Mucosa of rectum (tissue), 2 donors: ENCODE measurements at regions not wholly inside any gene's neighbourhood (a gene's known extent, or its start where the extent isn't known, plus 50 kb on each side); places are given as distances from the start of the nearest gene placed in this dataset.

ENCODE experiments used
- H3K27ac ChIP-seq, 2 donors: one replicate each; pipeline ENCODE4 v1.7.0; 2013; ENCODE audit warnings: inconsistent platforms in 2 of 2, low read depth in 2 of 2, low read length in 2 of 2
- H3K27me3 ChIP-seq, 2 donors: one replicate each; pipeline ENCODE4 v1.7.0; 2013; ENCODE audit warnings: low read length in 2 of 2; ENCODE audit not compliant: control insufficient read depth in 2 of 2, insufficient read depth in 2 of 2
- H3K36me3 ChIP-seq, 2 donors: one replicate each; pipeline ENCODE4 v1.7.0; 2013; ENCODE audit warnings: low read length in 2 of 2; ENCODE audit not compliant: control insufficient read depth in 2 of 2, insufficient read depth in 2 of 2
- H3K4me1 ChIP-seq, 2 donors: one replicate each; pipeline ENCODE4 v1.7.0; 2013; ENCODE audit warnings: low read length in 2 of 2, mild to moderate bottlenecking in 1 of 2; ENCODE audit not compliant: control insufficient read depth in 2 of 2, insufficient read depth in 2 of 2
- H3K4me3 ChIP-seq, 2 donors: one replicate each; pipeline ENCODE4 v1.7.0; 2013; ENCODE audit warnings: low read length in 2 of 2
- H3K9ac ChIP-seq, 2 donors: one replicate each; pipeline ENCODE4 v1.7.0; 2013; ENCODE audit warnings: low read length in 2 of 2, low read depth in 1 of 2, mild to moderate bottlenecking in 1 of 2
- H3K9me3 ChIP-seq, 2 donors: one replicate each; pipeline ENCODE4 v1.7.0; 2013; ENCODE audit warnings: low read length in 2 of 2; ENCODE audit not compliant: control insufficient read depth in 2 of 2
- donor health status: healthy.
- donor health status: Normal muscosa, but diverticular disease.

GRCh38 chr2:162964513-162964912 is 125.9 kb upstream of the KCNH7 start:
- H3K27ac ChIP-seq = no peak overlapping the region
- H3K4me3 ChIP-seq = no peak overlapping the region
- H3K27me3 ChIP-seq = no peaks in the 10 kb centered on the region
- no peaks in the 10 kb centered on the region for H3K4me1 ChIP-seq
- H3K9ac ChIP-seq = no peak overlapping the region
- H3K36me3 ChIP-seq = no peaks in the 10 kb centered on the region
- no peaks in the 10 kb centered on the region for H3K9me3 ChIP-seq

- Histone ChIP-seq H3K9me3 (no peaks in the 10 kb centered on the region), H3K9ac (no peak overlapping the region), H3K4me1 (no peaks in the 10 kb centered on the region), H3K27me3 (no peaks in the 10 kb centered on the region), H3K4me3 (no peak overlapping the region), H3K27ac (no peak overlapping the region), H3K36me3 (no peaks in the 10 kb centered on the region)
Measured at GRCh38 chr2:162963156-162963555, 124.6 kb upstream of the KCNH7 start.

GRCh38 chr2:162945785-162946184 is 107.2 kb upstream of the KCNH7 start:
- no peak overlapping the region for H3K4me3 ChIP-seq
- no peaks in the 10 kb centered on the region for H3K36me3 ChIP-seq
- H3K27me3 ChIP-seq = no peaks in the 10 kb centered on the region

GRCh38 chr2:162938387-162938786 is 99.8 kb upstream of the KCNH7 start:
- Histone ChIP-seq H3K36me3 (no peaks in the 10 kb centered on the region), H3K4me1 (no peaks in the 10 kb centered on the region), H3K27ac (no peak overlapping the region), H3K9ac (no peak overlapping the region), H3K27me3 (no peaks in the 10 kb centered on the region), H3K9me3 (no peaks in the 10 kb centered on the region), H3K4me3 (no peak overlapping the region)

More at GRCh38 chr2:162945785-162946184, 107.2 kb upstream of the KCNH7 start:
- Histone ChIP-seq H3K27ac (no peak overlapping the region), H3K9ac (no peak overlapping the region), H3K9me3 (peaks cover 0 to 3% of the 10 kb centered on the region in 2 donors), H3K4me1 (no peaks in the 10 kb centered on the region)

GRCh38 chr2:162934191-162934590 is 95.6 kb upstream of the KCNH7 start:
- no peaks in the 10 kb centered on the region for H3K27me3 ChIP-seq
- H3K9ac ChIP-seq = no peak overlapping the region
- H3K27ac ChIP-seq = no peak overlapping the region
- H3K36me3 ChIP-seq = no peaks in the 10 kb centered on the region
- no peaks in the 10 kb centered on the region for H3K9me3 ChIP-seq
- no peaks in the 10 kb centered on the region for H3K4me1 ChIP-seq
- no peak overlapping the region for H3K4me3 ChIP-seq

- no peak overlapping the region for H3K4me3 ChIP-seq
- no peaks in the 10 kb centered on the region for H3K36me3 ChIP-seq
- no peak overlapping the region for H3K27ac ChIP-seq
- no peaks in the 10 kb centered on the region for H3K9me3 ChIP-seq
- no peak overlapping the region for H3K9ac ChIP-seq
- no peaks in the 10 kb centered on the region for H3K4me1 ChIP-seq
- no peaks in the 10 kb centered on the region for H3K27me3 ChIP-seq
Measured at GRCh38 chr2:162932416-162932815, 93.8 kb upstream of the KCNH7 start.

- Histone ChIP-seq H3K4me3 (no peak overlapping the region), H3K9me3 (no peaks in the 10 kb centered on the region), H3K27me3 (no peaks in the 10 kb centered on the region), H3K27ac (no peak overlapping the region), H3K36me3 (no peaks in the 10 kb centered on the region), H3K4me1 (no peaks in the 10 kb centered on the region), H3K9ac (no peak overlapping the region)
Measured at GRCh38 chr2:162929571-162929970, 91.0 kb upstream of the KCNH7 start.

GRCh38 chr2:162928356-162928755 is 89.8 kb upstream of the KCNH7 start:
- H3K9ac ChIP-seq = no peak overlapping the region
- H3K4me1 ChIP-seq = no peaks in the 10 kb centered on the region
- no peaks in the 10 kb centered on the region for H3K36me3 ChIP-seq
- no peaks in the 10 kb centered on the region for H3K9me3 ChIP-seq
- H3K4me3 ChIP-seq = no peak overlapping the region
- H3K27ac ChIP-seq = no peak overlapping the region
- H3K27me3 ChIP-seq = no peaks in the 10 kb centered on the region

GRCh38 chr2:162926907-162927306 is 88.3 kb upstream of the KCNH7 start:
- no peaks in the 10 kb centered on the region for H3K27me3 ChIP-seq

GRCh38 chr2:162926501-162926900 is 87.9 kb upstream of the KCNH7 start:
- no peaks in the 10 kb centered on the region for H3K9me3 ChIP-seq
- H3K4me3 ChIP-seq = no peak overlapping the region
- no peaks in the 10 kb centered on the region for H3K27me3 ChIP-seq
- no peaks in the 10 kb centered on the region for H3K4me1 ChIP-seq
- no peaks in the 10 kb centered on the region for H3K36me3 ChIP-seq
- H3K9ac ChIP-seq = no peak overlapping the region
- no peak overlapping the region for H3K27ac ChIP-seq

More at GRCh38 chr2:162926907-162927306, 88.3 kb upstream of the KCNH7 start:
- no peaks in the 10 kb centered on the region for H3K36me3 ChIP-seq
- H3K9me3 ChIP-seq = no peaks in the 10 kb centered on the region
- H3K27ac ChIP-seq = no peak overlapping the region
- H3K4me1 ChIP-seq = no peaks in the 10 kb centered on the region
- no peak overlapping the region for H3K4me3 ChIP-seq
- no peak overlapping the region for H3K9ac ChIP-seq

- Histone ChIP-seq H3K36me3 (no peaks in the 10 kb centered on the region), H3K27ac (no peak overlapping the region), H3K4me3 (no peak overlapping the region), H3K4me1 (no peaks in the 10 kb centered on the region), H3K9ac (no peak overlapping the region), H3K9me3 (no peaks in the 10 kb centered on the region), H3K27me3 (no peaks in the 10 kb centered on the region)
Measured at GRCh38 chr2:162925595-162925994, 87.0 kb upstream of the KCNH7 start.
